HG02970 (cell line): ENCODE measurements at regions not wholly inside any gene's neighbourhood (a gene's known extent, or its start where the extent isn't known, plus 50 kb on each side); places are given as distances from the start of the nearest gene placed in this dataset.
"Not testable (repeated sequence)": the region's sequence is repeated elsewhere in the genome, so short reads cannot be mapped to it uniquely, and the experiment has no call there.

ENCODE experiments used
- ATAC-seq: cut with Tn5 transposase; IDR thresholded peaks from one replicate; pipeline ENCODE4 v1.9.1; 2021; ENCODE audit warnings: mild to moderate bottlenecking, moderate library complexity, moderate number of reproducible peaks; ENCODE audit not compliant: unreplicated experiment, low FRiP score

GRCh38 chr5:40356248-40356647 is 323.5 kb upstream of the PTGER4 start:
- no peak for ATAC-seq

- ATAC-seq: no peak
Measured at GRCh38 chr5:40355846-40356245, 323.9 kb upstream of the PTGER4 start.

- no peak for ATAC-seq
Measured at GRCh38 chr5:40355181-40355580, 324.5 kb upstream of the PTGER4 start.

GRCh38 chr5:40354171-40354570 is 325.5 kb upstream of the PTGER4 start:
- ATAC-seq: no peak

GRCh38 chr5:40353442-40353841 is 326.3 kb upstream of the PTGER4 start:
- ATAC-seq: no peak

GRCh38 chr5:40347981-40348725 is 331.6 kb upstream of the PTGER4 start:
- no peak for ATAC-seq

GRCh38 chr5:40346901-40347300 is 332.8 kb upstream of the PTGER4 start:
- no peak for ATAC-seq

GRCh38 chr5:40338434-40338833 is 341.3 kb upstream of the PTGER4 start:
- not testable (repeated sequence) for ATAC-seq

- ATAC-seq: no peak
Measured at GRCh38 chr5:40334242-40334635, 345.5 kb upstream of the PTGER4 start.

- ATAC-seq: no peak
Measured at GRCh38 chr5:40333459-40334241, 346.1 kb upstream of the PTGER4 start.

GRCh38 chr5:40332970-40333369 is 346.7 kb upstream of the PTGER4 start:
- ATAC-seq: no peak

- no peak for ATAC-seq
Measured at GRCh38 chr5:40331616-40332015, 348.1 kb upstream of the PTGER4 start.

GRCh38 chr5:40321514-40321913 is 358.2 kb upstream of the PTGER4 start:
- ATAC-seq: no peak

- ATAC-seq: no peak
Measured at GRCh38 chr5:40318395-40318794, 361.3 kb upstream of the PTGER4 start.

- ATAC-seq: no peak
Measured at GRCh38 chr5:40317023-40317422, 362.7 kb upstream of the PTGER4 start.

GRCh38 chr5:40315126-40315525 is 364.6 kb upstream of the PTGER4 start:
- ATAC-seq: no peak

GRCh38 chr5:40314275-40314674 is 365.4 kb upstream of the PTGER4 start:
- no peak for ATAC-seq

GRCh38 chr5:40312205-40312604 is 367.5 kb upstream of the PTGER4 start:
- ATAC-seq: no peak

- ATAC-seq: no peak
Measured at GRCh38 chr5:40309851-40310250, 369.9 kb upstream of the PTGER4 start.

- no peak for ATAC-seq
Measured at GRCh38 chr5:40308867-40309266, 370.8 kb upstream of the PTGER4 start.

- ATAC-seq: no peak
Measured at GRCh38 chr5:40307920-40308319, 371.8 kb upstream of the PTGER4 start.
